ENCODE measurements at regions not wholly inside any gene's neighbourhood (a gene's known extent, or its start where the extent isn't known, plus 50 kb on each side); places are given as distances from the start of the nearest gene placed in this dataset.

- Histone ChIP-seq H3K36me3 (replicated peaks in 1 of 2; ENCODE audit: insufficient read depth in 1 of 2, low read depth in 2 of 2) (no peaks in the 10 kb centered on the region), H3K4me1 (peaks cover 13% of the 10 kb centered on the region), H3K9me3 (no peaks in the 10 kb centered on the region), H3K27me3 (no peaks in the 10 kb centered on the region), H3K27ac (peak overlapping the region in 3 of 4 donors; percentile 10 to 57 (median 36)), H3K4me3 (no peak overlapping the region)
- TF ChIP-seq, protein P1, sequence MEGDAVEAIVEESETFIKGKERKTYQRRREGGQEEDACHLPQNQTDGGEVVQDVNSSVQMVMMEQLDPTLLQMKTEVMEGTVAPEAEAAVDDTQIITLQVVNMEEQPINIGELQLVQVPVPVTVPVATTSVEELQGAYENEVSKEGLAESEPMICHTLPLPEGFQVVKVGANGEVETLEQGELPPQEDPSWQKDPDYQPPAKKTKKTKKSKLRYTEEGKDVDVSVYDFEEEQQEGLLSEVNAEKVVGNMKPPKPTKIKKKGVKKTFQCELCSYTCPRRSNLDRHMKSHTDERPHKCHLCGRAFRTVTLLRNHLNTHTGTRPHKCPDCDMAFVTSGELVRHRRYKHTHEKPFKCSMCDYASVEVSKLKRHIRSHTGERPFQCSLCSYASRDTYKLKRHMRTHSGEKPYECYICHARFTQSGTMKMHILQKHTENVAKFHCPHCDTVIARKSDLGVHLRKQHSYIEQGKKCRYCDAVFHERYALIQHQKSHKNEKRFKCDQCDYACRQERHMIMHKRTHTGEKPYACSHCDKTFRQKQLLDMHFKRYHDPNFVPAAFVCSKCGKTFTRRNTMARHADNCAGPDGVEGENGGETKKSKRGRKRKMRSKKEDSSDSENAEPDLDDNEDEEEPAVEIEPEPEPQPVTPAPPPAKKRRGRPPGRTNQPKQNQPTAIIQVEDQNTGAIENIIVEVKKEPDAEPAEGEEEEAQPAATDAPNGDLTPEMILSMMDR (IDR thresholded peaks at IDR 0.05), result no peak
- no peak for TF ChIP-seq POLR2A (IDR thresholded peaks at IDR 0.05)
- intact Hi-C loops (cut with DNase I), result no loop called here
- DNase-seq, result no peak
- peak; percentile 68 for ATAC-seq
- 32 to 39% methylated on average over 4 of the region's 4 CpGs for WGBS, 2 donors
These were observed 69.3 kb upstream of the PDE5A start for GRCh38 chr4:119697887-119698393.

GRCh38 chr4:119696963-119697362 lies 68.4 kb upstream of the PDE5A start:
- H3K36me3 ChIP-seq (replicated peaks in 1 of 2; ENCODE audit: insufficient read depth in 1 of 2, low read depth in 2 of 2), result no peaks in the 10 kb centered on the region
- DNase-seq (no peak), ATAC-seq (no peak)
- H3K4me1 ChIP-seq, result peaks cover 13% of the 10 kb centered on the region
- peak overlapping the region in 1 of 4 donors; percentile 9 for H3K27ac ChIP-seq
- intact Hi-C loops (cut with DNase I), result no loop called here
- no peak for TF ChIP-seq POLR2A (IDR thresholded peaks at IDR 0.05)
- TF ChIP-seq, protein P1 (IDR thresholded peaks at IDR 0.05), result no peak
- H3K27me3 ChIP-seq, result no peaks in the 10 kb centered on the region
- H3K9me3 ChIP-seq, result no peaks in the 10 kb centered on the region
- H3K4me3 ChIP-seq, result no peak overlapping the region

GRCh38 chr4:119695216-119695615 lies 66.6 kb upstream of the PDE5A start:
- Histone ChIP-seq H3K9me3 (no peaks in the 10 kb centered on the region), H3K4me1 (peaks cover 13% of the 10 kb centered on the region), H3K4me3 (no peak overlapping the region), H3K27ac (no peak overlapping the region), H3K36me3 (replicated peaks in 1 of 2; ENCODE audit: insufficient read depth in 1 of 2, low read depth in 2 of 2) (no peaks in the 10 kb centered on the region), H3K27me3 (no peaks in the 10 kb centered on the region)
- DNase-seq (no peak), ATAC-seq (no peak)
- WGBS, 2 donors, result 81 to 85% methylated on average over 2 of the region's 2 CpGs
- intact Hi-C loops (cut with DNase I), result no loop called here
- TF ChIP-seq POLR2A (IDR thresholded peaks at IDR 0.05), result no peak

- DNase-seq (no peak), ATAC-seq (no peak)
- intact Hi-C loops (cut with DNase I), result no loop called here
- Histone ChIP-seq H3K27me3 (no peaks in the 10 kb centered on the region), H3K4me3 (no peak overlapping the region), H3K27ac (no peak overlapping the region), H3K36me3 (replicated peaks in 1 of 2; ENCODE audit: insufficient read depth in 1 of 2, low read depth in 2 of 2) (no peaks in the 10 kb centered on the region), H3K9me3 (no peaks in the 10 kb centered on the region), H3K4me1 (peaks cover 9% of the 10 kb centered on the region)
- TF ChIP-seq POLR2A (IDR thresholded peaks at IDR 0.05), result no peak
These were observed 64.5 kb upstream of the PDE5A start for GRCh38 chr4:119693126-119693525.

DNA sequence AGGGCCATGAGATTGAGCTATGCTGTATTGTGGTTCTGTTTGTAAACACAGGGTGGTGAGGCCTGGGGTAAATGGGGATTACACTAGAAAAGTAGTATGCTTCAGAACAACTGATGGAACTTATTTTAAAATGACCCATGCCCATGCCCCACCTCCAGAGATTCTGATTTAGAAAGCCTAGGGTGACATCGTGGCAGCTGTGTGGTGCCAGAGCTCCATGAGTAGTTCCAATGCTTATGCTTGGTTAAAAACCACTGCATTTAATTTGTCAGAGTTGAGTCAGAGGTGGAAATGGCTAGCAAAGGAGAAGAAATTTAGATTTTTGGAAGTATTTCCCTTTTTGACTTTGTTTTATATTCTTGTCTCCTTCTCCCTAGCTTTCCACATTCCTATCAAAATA lies 63.4 kb upstream of the PDE5A start:
- no peaks in the 10 kb centered on the region for H3K36me3 ChIP-seq (replicated peaks in 1 of 2; ENCODE audit: insufficient read depth in 1 of 2, low read depth in 2 of 2)
- H3K4me1 ChIP-seq, result peaks cover 2% of the 10 kb centered on the region
- no peak for DNase-seq
- TF ChIP-seq, protein P1 (IDR thresholded peaks at IDR 0.05), result no peak
- no peak for TF ChIP-seq POLR2A (IDR thresholded peaks at IDR 0.05)
- intact Hi-C loops (cut with DNase I), result no loop called here
- WGBS, 2 donors, result 87 to 89% methylated on average over 1 of the region's 1 CpG
- no peaks in the 10 kb centered on the region for H3K27me3 ChIP-seq
- H3K9me3 ChIP-seq, result no peaks in the 10 kb centered on the region
- no peak overlapping the region for H3K27ac ChIP-seq
- ATAC-seq, result no peak
- no peak overlapping the region for H3K4me3 ChIP-seq

- ATAC-seq, result no peak
- intact Hi-C loops (cut with DNase I), result no loop called here
- H3K36me3 ChIP-seq (replicated peaks in 1 of 2; ENCODE audit: insufficient read depth in 1 of 2, low read depth in 2 of 2), result no peaks in the 10 kb centered on the region
- no peak for TF ChIP-seq POLR2A (IDR thresholded peaks at IDR 0.05)
- TF ChIP-seq, protein P1 (IDR thresholded peaks at IDR 0.05), result no peak
- H3K4me1 ChIP-seq, result no peaks in the 10 kb centered on the region
- peak in 1 of 4 donors; percentile 2 for DNase-seq
- no peak overlapping the region for H3K27ac ChIP-seq
- no peak overlapping the region for H3K4me3 ChIP-seq
- no peaks in the 10 kb centered on the region for H3K9me3 ChIP-seq
- H3K27me3 ChIP-seq, result no peaks in the 10 kb centered on the region
- WGBS, 2 donors, result 42 to 100% methylated on average over 1 of the region's 1 CpG
These were observed 62.3 kb upstream of the PDE5A start for GRCh38 chr4:119690871-119691270.
